HCT116 (cell line): ENCODE measurements at regions not wholly inside any gene's neighbourhood (a gene's known extent, or its start where the extent isn't known, plus 50 kb on each side); places are given as distances from the start of the nearest gene placed in this dataset.

ENCODE experiments used
- ATAC-seq: fragments of 200-7000 bp; cut with Tn5 transposase; 2 replicates; pipeline ENCODE4 v1.9.1; 2020; ENCODE audit warnings: mild to moderate bottlenecking, moderate library complexity
- BruUV-seq: library from RNA; stranded (reverse); fragments of 400-500 nt; replicated peaks from 2 replicates; lab custom pipeline; 2021; lab: Mats Ljungman, UMichigan
- CTCF ChIA-PET: fragments of 300-600 bp; sonication (Branson Sonifier 250); formaldehyde crosslinking; loops from one replicate; lab custom pipeline; 2021; ENCODE audit warnings: antibody characterized with exemption; lab: Charles Lee
- POLR2A ChIA-PET: fragments of 300-600, 350-600 bp; sonication (Branson Sonifier 250); formaldehyde crosslinking; loops from one replicate; lab custom pipeline; 2021; ENCODE audit warnings: antibody characterized with exemption; lab: Charles Lee
- RAD21 ChIA-PET, 2 experiments: fragments of 300-600 bp; sonication (Branson Sonifier 250); formaldehyde crosslinking; loops; one replicate each; lab custom pipeline; 2023; ENCODE audit warnings: low total read pairs in 2 of 2; ENCODE audit not compliant: uncharacterized antibody in 2 of 2, unreplicated experiment in 2 of 2, low non-redundant PET in 1 of 2; lab: Charles Lee
- DNase-seq: peaks from one replicate; pipeline ENCODE4 v3.0.0-alpha.2; 2010; ENCODE audit warnings: low read depth, low spot score
- H2AFZ ChIP-seq: fragments of 200-600 bp; shearing (Covaris generic), sonication (generic); 2 replicates; pipeline ENCODE4 v1.6.1; 2017; ENCODE audit warnings: low read depth, mixed run types, mixed read lengths, antibody characterized with exemption, low read length; ENCODE audit not compliant: poor library complexity, severe bottlenecking
- H3K27ac ChIP-seq: 2 replicates; pipeline ENCODE4 v1.5.1; 2012; ENCODE audit warnings: low read depth, low read length
- H3K27me3 ChIP-seq: fragments of 200-600 bp; sonication (generic); 2 replicates; pipeline ENCODE4 v1.6.1; 2016; ENCODE audit warnings: mixed run types, low read length, mixed read lengths; ENCODE audit not compliant: insufficient read depth
- H3K36me3 ChIP-seq, 2 experiments: fragments of 200-500 bp in 1 of 2; fragments of 200-600 bp in 1 of 2; sonication (Bioruptor generic) in 1 of 2; sonication (generic) in 1 of 2; 2 replicates each; pipeline versions ENCODE4 v1.5.1 to v1.6.1; 2014 to 2016; ENCODE audit warnings: low read length in 2 of 2, inconsistent platforms in 1 of 2, mixed read lengths in 1 of 2, mixed run types in 1 of 2; ENCODE audit not compliant: insufficient read depth in 2 of 2, control insufficient read depth in 1 of 2
- H3K4me1 ChIP-seq, 2 experiments: fragments of 200-600 bp in 1 of 2; sonication (generic) in 1 of 2; 2 replicates each; pipeline versions ENCODE4 v1.5.1 to v1.6.1; 2012 to 2017; ENCODE audit warnings: low read length in 2 of 2, inconsistent platforms in 1 of 2, mild to moderate bottlenecking in 1 of 2, mixed read lengths in 1 of 2, mixed run types in 1 of 2, moderate library complexity in 1 of 2; ENCODE audit not compliant: insufficient read depth in 2 of 2, control insufficient read depth in 1 of 2
- H3K4me2 ChIP-seq: fragments of 200-600 bp; sonication (generic); 2 replicates; pipeline ENCODE4 v1.6.1; 2017; ENCODE audit warnings: mixed run types, low read length, mixed read lengths
- H3K4me3 ChIP-seq, 2 experiments: fragments of 200-600 bp in 1 of 2; sonication (generic) in 1 of 2; replicated peaks in 1 of 2; 2 replicates each; pipeline ENCODE4 v1.5.1; 2011 to 2016; ENCODE audit warnings: low read length in 2 of 2, control low read depth in 1 of 2, low read depth in 1 of 2, mild to moderate bottlenecking in 1 of 2, mixed read lengths in 1 of 2, mixed run types in 1 of 2
- H3K79me2 ChIP-seq: fragments of 200-600 bp; sonication (generic); 2 replicates; pipeline ENCODE4 v1.6.1; 2017; ENCODE audit warnings: mild to moderate bottlenecking, mixed run types, low read length, moderate library complexity, mixed read lengths; ENCODE audit not compliant: insufficient read depth
- H3K9ac ChIP-seq: fragments of 200-600 bp; sonication (generic); 2 replicates; pipeline ENCODE4 v1.6.1; 2016; ENCODE audit warnings: low read length, mixed read lengths
- H3K9me2 ChIP-seq: fragments of 200-600 bp; sonication (generic), shearing (Covaris generic); 2 replicates; pipeline ENCODE4 v1.6.1; 2017; ENCODE audit warnings: mixed run types, mild to moderate bottlenecking, moderate library complexity; ENCODE audit not compliant: insufficient read depth
- H3K9me3 ChIP-seq, 2 experiments: fragments of 200-500 bp in 1 of 2; fragments of 200-600 bp in 1 of 2; sonication (Bioruptor generic) in 1 of 2; sonication (generic) in 1 of 2; 2 replicates each; pipeline ENCODE4 v1.6.1; 2014 to 2017; ENCODE audit warnings: low read length in 2 of 2, mixed read lengths in 2 of 2, inconsistent platforms in 1 of 2, low read depth in 1 of 2, mild to moderate bottlenecking in 1 of 2, mixed run types in 1 of 2, moderate library complexity in 1 of 2; ENCODE audit not compliant: control insufficient read depth in 1 of 2, insufficient read depth in 1 of 2
- H4K20me1 ChIP-seq: fragments of 200-600 bp; sonication (generic), shearing (Covaris generic); 2 replicates; pipeline ENCODE4 v1.6.1; 2017; ENCODE audit warnings: mixed run types, mild to moderate bottlenecking, moderate library complexity; ENCODE audit not compliant: insufficient read depth
- ATF3 ChIP-seq: IDR thresholded peaks from 2 replicates; pipeline ENCODE4 v1.6.1; 2012
- EGR1 ChIP-seq: IDR thresholded peaks from 2 replicates; pipeline ENCODE4 v1.6.1; 2012; ENCODE audit warnings: low read depth
- ELF1 ChIP-seq: IDR thresholded peaks from 2 replicates; pipeline ENCODE4 v1.6.1; 2012; ENCODE audit warnings: low read depth, borderline replicate concordance
- EZH2 ChIP-seq: fragments of 200-600 bp; sonication (generic); IDR thresholded peaks from 2 replicates; pipeline ENCODE4 v1.6.1; 2017; ENCODE audit warnings: antibody characterized with exemption, mixed run types
- EZH2phosphoT487 ChIP-seq: fragments of 200-600 bp; IDR thresholded peaks from 2 replicates; pipeline ENCODE4 v1.6.1; 2018; ENCODE audit warnings: antibody characterized with exemption, borderline replicate concordance
- FOSL1 ChIP-seq: IDR thresholded peaks from 2 replicates; pipeline ENCODE4 v1.6.1; 2012; ENCODE audit warnings: low read depth
- JUND ChIP-seq: IDR thresholded peaks from 2 replicates; pipeline ENCODE4 v1.6.1; 2012
- MAX ChIP-seq: IDR thresholded peaks from 2 replicates; pipeline ENCODE4 v1.6.1; 2012
- POLR2A ChIP-seq: IDR thresholded peaks from 2 replicates; pipeline ENCODE4 v1.7.0; 2011; ENCODE audit warnings: borderline replicate concordance; ENCODE audit not compliant: insufficient read depth, insufficient read length; ENCODE audit errors: extremely low read depth
- POLR2AphosphoS5 ChIP-seq: IDR thresholded peaks from 2 replicates; pipeline ENCODE4 v1.6.1; 2011; ENCODE audit warnings: mild to moderate bottlenecking, low read depth, low read length, moderate library complexity
- SIN3A ChIP-seq: IDR thresholded peaks from 2 replicates; pipeline ENCODE4 v1.6.1; 2012; ENCODE audit warnings: low read depth
- ZBTB33 ChIP-seq: IDR thresholded peaks from 2 replicates; pipeline ENCODE4 v1.6.1; 2011; ENCODE audit warnings: mild to moderate bottlenecking, low read length, moderate library complexity; ENCODE audit not compliant: insufficient replicate concordance; ENCODE audit errors: extremely low read depth
- ZFX ChIP-seq: fragments of 450-650 bp; IDR thresholded peaks from 2 replicates; pipeline ENCODE4 v1.6.1; 2017
- intact Hi-C: fragments of 100-400 bp; cut with micrococcal nuclease; formaldehyde crosslinking; loops from 2 replicates; pipeline ENCODE4 v1.10.0; 2022

GRCh38 chr13:81995316-81995715, 1654.4 kb upstream of the SPRY2 start (continued):
- TF ChIP-seq ZBTB33 = no peak
- TF ChIP-seq ZFX = no peak
- no peak for TF ChIP-seq EGR1
- no peak for TF ChIP-seq ELF1
- TF ChIP-seq EZH2 = no peak
- no peak for TF ChIP-seq MAX
- TF ChIP-seq ATF3 = no peak
- no peak for TF ChIP-seq SIN3A
- no peak for TF ChIP-seq FOSL1

- Histone ChIP-seq H3K9me3 (no peaks in the 10 kb centered on the region), H3K9ac (no peak overlapping the region), H3K9me2 (no peaks in the 10 kb centered on the region), H3K4me2 (no peak overlapping the region), H3K27ac (no peak overlapping the region), H4K20me1 (no peaks in the 10 kb centered on the region), H3K4me3 (no peak overlapping the region), H2AFZ (no peak overlapping the region), H3K36me3 (no peaks in the 10 kb centered on the region), H3K27me3 (no peaks in the 10 kb centered on the region), H3K79me2 (no peaks in the 10 kb centered on the region), H3K4me1 (no peaks in the 10 kb centered on the region)
- ChIA-PET RAD21 (no interaction called here), CTCF (no interaction called here), POLR2A (no interaction called here)
- DNase-seq = no peak
- no peak for TF ChIP-seq POLR2A
- TF ChIP-seq EZH2phosphoT487 = no peak
- TF ChIP-seq POLR2AphosphoS5 = no peak
- TF ChIP-seq FOSL1 = no peak
- no peak for TF ChIP-seq JUND
- BruUV-seq = no TSS peak
- no peak for ATAC-seq
- intact Hi-C loops = no loop called here
These were observed 1649.7 kb upstream of the SPRY2 start for GRCh38 chr13:81990652-81991051.
